ENCODE measurements at regions not wholly inside any gene's neighbourhood (a gene's known extent, or its start where the extent isn't known, plus 50 kb on each side); places are given as distances from the start of the nearest gene placed in this dataset.
A peak's percentile ranks its signal among the peaks of the same experiment; 100 is the strongest.

- DNase-seq (ENCODE audit: low read depth, low spot score), result no peak
These were observed 414.9 kb downstream of the CDH2 start for GRCh38 chr18:27762054-27762453.

- DNase-seq (ENCODE audit: low read depth, low spot score), result no peak
These were observed 424.0 kb downstream of the CDH2 start for GRCh38 chr18:27752944-27753343.

GRCh38 chr18:27750923-27751322 lies 426.0 kb downstream of the CDH2 start:
- DNase-seq (ENCODE audit: low read depth, low spot score), result no peak

- DNase-seq (ENCODE audit: low read depth, low spot score), result peak; percentile 61
These were observed 426.9 kb downstream of the CDH2 start for GRCh38 chr18:27750014-27750413.

- no peak for DNase-seq (ENCODE audit: low read depth, low spot score)
These were observed 427.7 kb downstream of the CDH2 start for GRCh38 chr18:27749194-27749593.

- DNase-seq (ENCODE audit: low read depth, low spot score), result no peak
These were observed 430.7 kb downstream of the CDH2 start for GRCh38 chr18:27746241-27746640.

- DNase-seq (ENCODE audit: low read depth, low spot score), result no peak
These were observed 441.8 kb downstream of the CDH2 start for GRCh38 chr18:27735117-27735516.

- DNase-seq (ENCODE audit: low read depth, low spot score), result no peak
These were observed 445.7 kb downstream of the CDH2 start for GRCh38 chr18:27731211-27731610.

GRCh38 chr18:27728659-27729058 lies 448.3 kb downstream of the CDH2 start:
- DNase-seq (ENCODE audit: low read depth, low spot score), result no peak

- DNase-seq (ENCODE audit: low read depth, low spot score), result no peak
These were observed 452.6 kb downstream of the CDH2 start for GRCh38 chr18:27724362-27724761.

- DNase-seq (ENCODE audit: low read depth, low spot score), result no peak
These were observed 453.8 kb downstream of the CDH2 start for GRCh38 chr18:27723168-27723567.

- DNase-seq (ENCODE audit: low read depth, low spot score), result no peak
These were observed 457.2 kb downstream of the CDH2 start for GRCh38 chr18:27719680-27720079.

GRCh38 chr18:27717816-27718215 lies 459.1 kb downstream of the CDH2 start:
- DNase-seq (ENCODE audit: low read depth, low spot score), result no peak

- DNase-seq (ENCODE audit: low read depth, low spot score), result no peak
These were observed 459.7 kb downstream of the CDH2 start for GRCh38 chr18:27717250-27717649.

GRCh38 chr18:27715751-27716150 lies 461.2 kb downstream of the CDH2 start:
- no peak for DNase-seq (ENCODE audit: low read depth, low spot score)

- peak; percentile 88 for DNase-seq (ENCODE audit: low read depth, low spot score)
These were observed 463.2 kb downstream of the CDH2 start for GRCh38 chr18:27713738-27714095.

- DNase-seq (ENCODE audit: low read depth, low spot score), result no peak
These were observed 463.7 kb downstream of the CDH2 start for GRCh38 chr18:27713037-27713737.

- no peak for DNase-seq (ENCODE audit: low read depth, low spot score)
These were observed 464.9 kb downstream of the CDH2 start for GRCh38 chr18:27712066-27712465.

GRCh38 chr18:27711382-27711781 lies 465.5 kb downstream of the CDH2 start:
- no peak for DNase-seq (ENCODE audit: low read depth, low spot score)

- no peak for DNase-seq (ENCODE audit: low read depth, low spot score)
These were observed 467.6 kb downstream of the CDH2 start for GRCh38 chr18:27709344-27709743.

GRCh38 chr18:27707201-27707600 lies 469.7 kb downstream of the CDH2 start:
- DNase-seq (ENCODE audit: low read depth, low spot score), result no peak

- no peak for DNase-seq (ENCODE audit: low read depth, low spot score)
These were observed 472.1 kb downstream of the CDH2 start for GRCh38 chr18:27704736-27705361.

GRCh38 chr18:27699137-27699536 lies 477.8 kb downstream of the CDH2 start:
- DNase-seq (ENCODE audit: low read depth, low spot score), result no peak

GRCh38 chr18:27696148-27696547 lies 480.8 kb downstream of the CDH2 start:
- no peak for DNase-seq (ENCODE audit: low read depth, low spot score)
